Upper lobe of right lung (tissue), 1 donor: ENCODE measurements at regions not wholly inside any gene's neighbourhood (a gene's known extent, or its start where the extent isn't known, plus 50 kb on each side); places are given as distances from the start of the nearest gene placed in this dataset.

Source experiments
- ATAC-seq: fragments of 200-7000 bp; cut with Tn5 transposase; one replicate; pipeline ENCODE4 v1.9.1; 2020; ENCODE audit warnings: mild to moderate bottlenecking, moderate library complexity
- DNase-seq: peaks from one replicate; pipeline ENCODE4 v3.0.0-alpha.2; 2020
- H3K27ac ChIP-seq: fragments of 200-600 bp; one replicate; pipeline ENCODE4 v1.8.0; 2022
- H3K27me3 ChIP-seq: fragments of 200-600 bp; one replicate; pipeline ENCODE4 v1.8.0; 2022; ENCODE audit warnings: mild to moderate bottlenecking
- H3K36me3 ChIP-seq: fragments of 200-600 bp; one replicate; pipeline ENCODE4 v1.8.0; 2022
- H3K4me1 ChIP-seq: fragments of 200-600 bp; one replicate; pipeline ENCODE4 v1.8.0; 2022
- H3K4me3 ChIP-seq: fragments of 200-600 bp; one replicate; pipeline ENCODE4 v1.8.0; 2022; ENCODE audit warnings: mild to moderate bottlenecking
- H3K9me3 ChIP-seq: fragments of 200-600 bp; one replicate; pipeline ENCODE4 v1.8.0; 2022
- CTCF ChIP-seq: fragments of 200-600 bp; IDR thresholded peaks from one replicate; pipeline ENCODE4 v1.8.0; 2022; ENCODE audit warnings: antibody characterized with exemption
- intact Hi-C: fragments of 100-400 bp; cut with DNase I; formaldehyde crosslinking; loops from one replicate; pipeline ENCODE4 v1.11.0; 2022
- donor health status: DM: no; HTN: yes; CAD: no; lungs with severe emphysema.

- Histone ChIP-seq H3K36me3 (no peaks in the 10 kb centered on the region), H3K4me1 (peaks cover 12% of the 10 kb centered on the region), H3K27ac (no peak overlapping the region), H3K9me3 (no peaks in the 10 kb centered on the region), H3K4me3 (no peak overlapping the region), H3K27me3 (no peaks in the 10 kb centered on the region)
- DNase-seq (no peak), ATAC-seq (no peak)
- intact Hi-C loops = no loop called here
- no peak for TF ChIP-seq CTCF
Measured at GRCh38 chr11:122334546-122335339, 218.7 kb upstream of the BLID start.

- no peak for DNase-seq
- no peaks in the 10 kb centered on the region for H3K9me3 ChIP-seq
- H3K27ac ChIP-seq = no peak overlapping the region
- ATAC-seq = no peak
- H3K36me3 ChIP-seq = no peaks in the 10 kb centered on the region
- intact Hi-C loops = no loop called here
- no peak for TF ChIP-seq CTCF
- H3K4me3 ChIP-seq = no peak overlapping the region
- H3K27me3 ChIP-seq = no peaks in the 10 kb centered on the region
- peaks cover 5% of the 10 kb centered on the region for H3K4me1 ChIP-seq
Measured at GRCh38 chr11:122333467-122333866, 217.5 kb upstream of the BLID start.

- Histone ChIP-seq H3K27me3 (no peaks in the 10 kb centered on the region), H3K9me3 (no peaks in the 10 kb centered on the region), H3K36me3 (no peaks in the 10 kb centered on the region), H3K4me1 (no peaks in the 10 kb centered on the region), H3K4me3 (no peak overlapping the region), H3K27ac (no peak overlapping the region)
- ATAC-seq (no peak), DNase-seq (no peak)
- intact Hi-C loops = no loop called here
- no peak for TF ChIP-seq CTCF
Measured at GRCh38 chr11:122331079-122331478, 215.1 kb upstream of the BLID start.

- DNase-seq (no peak), ATAC-seq (no peak)
- H3K27me3 ChIP-seq = no peaks in the 10 kb centered on the region
- H3K4me1 ChIP-seq = no peaks in the 10 kb centered on the region
- H3K36me3 ChIP-seq = no peaks in the 10 kb centered on the region
- no peak for TF ChIP-seq CTCF
- H3K9me3 ChIP-seq = no peaks in the 10 kb centered on the region
- intact Hi-C loops = no loop called here
- H3K27ac ChIP-seq = no peak overlapping the region
- no peak overlapping the region for H3K4me3 ChIP-seq
Measured at GRCh38 chr11:122330279-122330965, 214.4 kb upstream of the BLID start.

GRCh38 chr11:122327528-122327927, 211.5 kb upstream of the BLID start:
- Histone ChIP-seq H3K36me3 (no peaks in the 10 kb centered on the region), H3K27me3 (no peaks in the 10 kb centered on the region), H3K27ac (no peak overlapping the region), H3K4me3 (no peak overlapping the region), H3K4me1 (no peaks in the 10 kb centered on the region), H3K9me3 (no peaks in the 10 kb centered on the region)
- intact Hi-C loops = no loop called here
- ATAC-seq (no peak), DNase-seq (no peak)
- TF ChIP-seq CTCF = no peak
